Stimulated activated CD8-positive, alpha-beta memory T cell treated with anti-CD3 and anti-CD28 coated beads, Interleukin-4, amount 100 ng/mL, for 24 hours (primary cell): ENCODE measurements at regions not wholly inside any gene's neighbourhood (a gene's known extent, or its start where the extent isn't known, plus 50 kb on each side); places are given as distances from the start of the nearest gene placed in this dataset.
"Not testable (repeated sequence)": the region's sequence is repeated elsewhere in the genome, so short reads cannot be mapped to it uniquely, and the experiment has no call there.

Experiments
- DNase-seq: peaks from one replicate; pipeline ENCODE4 v3.0.0-alpha.2; 2020; ENCODE audit warnings: low read depth

- DNase-seq, result no peak
Observed at GRCh38 chr2:40953341-40953740, 501.5 kb upstream of the SLC8A1 start.

DNA sequence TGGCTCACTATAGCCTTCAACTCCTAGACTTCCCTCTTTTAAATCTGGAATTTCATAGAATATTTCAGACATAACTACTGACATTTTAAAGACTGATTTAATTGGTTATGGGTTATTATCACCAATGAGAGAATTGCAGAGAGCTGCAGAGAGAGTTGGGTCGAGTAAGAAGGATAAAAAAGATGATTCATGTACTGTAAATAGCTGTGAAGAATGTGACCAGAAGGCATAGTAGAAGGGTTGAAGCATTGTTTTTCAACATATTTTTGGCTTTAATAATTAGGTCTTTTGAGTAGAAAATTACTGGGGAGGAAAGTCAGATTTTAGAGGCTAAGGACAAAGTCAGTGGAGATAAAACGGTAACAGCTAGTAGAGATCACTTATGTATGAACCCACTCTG is 503.2 kb upstream of the SLC8A1 start:
- DNase-seq, result no peak

- no peak for DNase-seq
Observed at GRCh38 chr2:40955635-40956034, 503.7 kb upstream of the SLC8A1 start.

GRCh38 chr2:40957508-40957907 is 505.6 kb upstream of the SLC8A1 start:
- no peak for DNase-seq

- no peak for DNase-seq
Observed at GRCh38 chr2:40962026-40962425, 510.1 kb upstream of the SLC8A1 start.

GRCh38 chr2:40964509-40965250 is 512.8 kb upstream of the SLC8A1 start:
- no peak for DNase-seq

- DNase-seq, result no peak
Observed at GRCh38 chr2:40967451-40967850, 515.6 kb upstream of the SLC8A1 start.

- no peak for DNase-seq
Observed at GRCh38 chr2:40975151-40975550, 523.3 kb upstream of the SLC8A1 start.

- no peak for DNase-seq
Observed at GRCh38 chr2:40997362-40997761, 545.5 kb upstream of the SLC8A1 start.

GRCh38 chr2:41000374-41000773 is 548.5 kb upstream of the SLC8A1 start:
- no peak for DNase-seq

- DNase-seq, result no peak
Observed at GRCh38 chr2:41000906-41001305, 549.0 kb upstream of the SLC8A1 start.

- DNase-seq, result no peak
Observed at GRCh38 chr2:41004700-41005099, 552.8 kb upstream of the SLC8A1 start.

DNA sequence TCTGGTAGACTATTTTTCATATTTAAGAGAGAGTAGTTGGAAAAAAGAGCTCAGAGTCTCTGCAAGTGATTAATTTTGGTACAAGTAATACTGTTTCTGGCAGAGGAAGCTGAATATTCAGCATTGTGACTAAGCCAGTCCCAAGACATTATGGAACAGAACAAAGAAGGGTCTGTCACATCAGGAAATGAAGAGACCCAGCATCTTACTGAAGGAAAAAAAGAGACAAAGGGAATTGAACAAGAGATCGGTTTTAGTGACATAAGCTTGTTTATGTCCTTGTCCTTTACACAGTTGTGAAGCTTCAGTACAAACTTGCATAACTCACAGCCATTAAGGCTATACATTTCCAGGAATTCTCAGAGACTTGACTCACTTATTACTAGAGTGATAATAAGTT is 568.5 kb upstream of the SLC8A1 start:
- DNase-seq, result no peak

GRCh38 chr2:41024816-41025215 is 572.9 kb upstream of the SLC8A1 start:
- DNase-seq, result no peak

DNA sequence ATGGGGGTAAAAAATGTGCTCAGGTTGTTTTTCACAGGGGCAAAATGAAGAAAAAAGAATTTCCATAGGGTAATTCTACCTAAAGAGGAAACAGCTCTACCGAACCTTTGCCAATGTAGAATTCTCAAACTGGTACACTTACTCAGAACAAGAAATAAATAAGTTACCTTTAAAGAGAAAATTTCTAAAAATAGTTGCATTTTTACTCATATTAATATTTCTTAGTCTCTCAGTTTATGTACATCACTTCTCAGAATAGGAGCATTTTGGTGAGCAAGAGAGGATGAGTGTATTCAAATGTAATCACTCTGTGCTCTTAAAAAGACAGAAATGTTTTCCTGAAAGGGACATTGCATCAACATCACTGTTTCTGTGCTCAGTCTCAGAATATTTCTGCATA is 574.7 kb upstream of the SLC8A1 start:
- DNase-seq, result no peak

DNA sequence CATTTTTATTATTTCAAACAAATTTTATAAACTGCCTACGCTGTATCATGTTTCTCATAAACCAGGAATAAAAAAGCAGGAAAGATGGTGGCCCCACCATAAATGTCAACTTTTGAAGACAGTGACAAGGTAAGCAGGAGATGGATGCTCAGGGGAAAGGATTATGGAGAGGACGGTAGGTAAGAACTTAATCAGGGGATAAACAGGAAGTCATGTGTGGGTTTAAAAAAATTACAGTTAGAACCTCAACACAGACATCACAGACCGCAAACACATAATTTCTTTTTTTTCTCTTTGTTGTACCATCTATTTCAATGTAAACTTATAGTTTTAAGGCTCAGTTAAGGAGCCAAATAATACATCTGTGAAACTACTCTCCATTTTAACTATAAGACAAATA is 575.2 kb upstream of the SLC8A1 start:
- no peak for DNase-seq

DNA sequence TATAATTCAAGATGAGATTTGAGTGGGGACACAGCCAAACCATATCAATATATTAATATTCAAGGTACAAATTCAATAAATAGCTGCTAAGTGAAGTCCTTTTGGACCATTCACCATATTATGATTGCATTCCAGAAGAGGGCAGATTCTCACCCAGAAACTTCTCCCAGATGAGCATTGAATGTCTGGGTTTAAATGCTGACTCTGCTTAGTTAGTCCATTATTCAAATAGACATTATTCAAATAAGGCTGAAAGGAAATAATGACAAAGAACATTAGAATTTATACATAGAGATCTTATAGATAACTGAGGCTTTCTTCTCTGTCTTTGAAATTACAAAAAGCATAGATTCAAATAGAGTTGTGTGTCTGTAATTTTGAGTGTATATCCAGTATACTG is 579.4 kb upstream of the SLC8A1 start:
- DNase-seq, result no peak

GRCh38 chr2:41032715-41033114 is 580.8 kb upstream of the SLC8A1 start:
- DNase-seq, result no peak

GRCh38 chr2:41033127-41033526 is 581.2 kb upstream of the SLC8A1 start:
- DNase-seq, result no peak

DNA sequence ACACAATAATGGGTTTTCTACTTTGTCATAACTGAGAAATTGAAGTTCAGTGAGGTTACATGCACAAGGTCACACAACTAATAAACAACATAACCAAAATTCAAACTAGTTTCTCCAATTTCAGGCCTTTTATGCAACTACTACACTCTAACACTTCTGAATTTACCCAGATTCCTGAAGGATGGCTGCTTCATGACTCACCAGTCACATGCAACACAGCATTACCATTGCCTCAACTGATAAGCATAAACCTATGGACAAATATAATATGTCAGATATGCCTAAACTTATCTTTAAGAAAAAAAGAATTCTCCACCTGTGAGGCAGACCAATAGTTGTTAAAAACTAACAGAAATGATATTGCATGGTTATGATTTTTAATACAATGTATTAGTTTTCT is 586.5 kb upstream of the SLC8A1 start:
- DNase-seq, result no peak

GRCh38 chr2:41039750-41040149 is 587.9 kb upstream of the SLC8A1 start:
- DNase-seq, result not testable (repeated sequence)

DNA sequence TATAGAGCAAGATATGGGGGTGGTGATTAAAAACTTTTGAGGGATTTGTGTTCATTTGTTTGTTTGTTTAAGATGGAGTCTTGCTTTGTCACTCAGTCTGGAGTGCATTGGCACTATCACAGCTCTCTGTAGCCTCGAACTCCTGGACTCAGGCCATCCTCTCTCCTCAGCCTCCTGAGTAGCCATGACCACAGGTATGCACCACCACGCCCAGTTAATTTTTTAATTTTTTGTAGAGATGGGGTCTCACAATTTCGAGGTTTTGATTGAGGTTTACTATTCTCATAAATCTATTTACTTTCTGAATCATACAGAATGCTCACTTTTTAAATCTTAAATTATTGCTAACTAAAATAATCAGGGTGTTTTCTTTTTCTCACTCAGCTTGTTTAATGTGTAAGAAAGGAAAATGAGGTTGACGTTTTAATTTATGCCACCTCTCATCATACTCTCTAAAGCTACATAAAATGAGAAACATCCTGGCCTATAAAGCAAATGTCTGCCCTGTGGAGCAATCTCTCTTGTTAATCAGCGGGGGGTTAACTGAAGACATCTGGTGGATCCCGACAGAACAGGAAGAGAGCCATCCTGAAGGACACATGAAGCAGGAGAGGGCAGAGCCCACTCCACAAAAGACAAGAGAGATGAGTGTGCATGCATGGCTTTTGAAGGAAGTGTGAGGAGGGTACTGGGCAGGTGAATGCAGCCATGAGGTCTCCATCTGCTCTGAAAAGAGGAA is 589.1 kb upstream of the SLC8A1 start:
- no peak for DNase-seq

GRCh38 chr2:41042343-41042742 is 590.5 kb upstream of the SLC8A1 start:
- no peak for DNase-seq

DNA sequence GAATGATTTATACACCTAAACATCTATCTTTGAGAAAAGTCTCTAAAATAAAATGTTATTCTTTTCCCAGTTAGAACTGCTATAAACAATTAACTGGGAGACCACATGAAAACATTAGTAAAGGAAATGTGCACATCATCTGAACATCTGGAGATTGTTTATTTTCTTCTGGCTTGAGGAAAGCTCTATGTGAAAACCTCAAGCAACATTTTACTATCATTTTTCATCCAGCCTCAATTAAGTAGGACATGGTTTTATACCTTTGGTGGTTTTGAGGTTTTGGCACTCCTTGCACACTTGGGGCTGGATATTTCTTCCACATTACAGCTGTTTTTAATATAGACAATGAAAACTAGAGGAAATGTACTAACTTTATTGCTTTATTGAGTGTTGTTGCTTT is 609.5 kb upstream of the SLC8A1 start:
- DNase-seq, result no peak
